ENCODE measurements at regions not wholly inside any gene's neighbourhood (a gene's known extent, or its start where the extent isn't known, plus 50 kb on each side); places are given as distances from the start of the nearest gene placed in this dataset.

- no peak for FAIRE-seq
- POLR2A ChIA-PET (ENCODE audit: partially characterized antibody): no interaction called here
- 92% methylated on average over 2 of the region's 2 CpGs; no CpG with 5 or more reads in 1 of the 2 experiments for WGBS, 2 experiments (ENCODE audit: extremely low coverage in 1 of 2, insufficient coverage in 1 of 2, insufficient read length in 1 of 2, insufficient replicate concordance in 2 of 2, low coverage in 1 of 2, low lambda C conversion rate in 2 of 2, missing lambda C conversion rate in 1 of 2)
- TF ChIP-seq TBP (IDR thresholded peaks at IDR 0.05; ENCODE audit: low read depth, low read length): no peak
- TF ChIP-seq RNF2 (IDR thresholded peaks at IDR 0.05; ENCODE audit: borderline replicate concordance, low read depth, low read length, missing control alignments, poor library complexity, severe bottlenecking): no peak
- no peak for TF ChIP-seq GABPA (IDR thresholded peaks at IDR 0.05; ENCODE audit: borderline replicate concordance, insufficient read depth, low read length)
- no peak for TF ChIP-seq CBX8 (IDR thresholded peaks at IDR 0.05; ENCODE audit: borderline replicate concordance, low read depth, low read length)
- no peak for TF ChIP-seq KDM1A (IDR thresholded peaks at IDR 0.05; ENCODE audit: borderline replicate concordance, low read length)
- no peak for TF ChIP-seq RXRA (IDR thresholded peaks at IDR 0.05; ENCODE audit: insufficient read depth, low read depth, low read length)
- TF ChIP-seq HDAC2 (IDR thresholded peaks at IDR 0.05; ENCODE audit: borderline replicate concordance in 1 of 2, low read depth in 2 of 2, low read length in 2 of 2): no peak
- TF ChIP-seq EP300 (IDR thresholded peaks at IDR 0.05; ENCODE audit: borderline replicate concordance in 1 of 2, low read depth in 2 of 2, low read length in 2 of 2): no peak
- no peak for TF ChIP-seq CTBP2 (IDR thresholded peaks at IDR 0.05; ENCODE audit: borderline replicate concordance, insufficient read depth, insufficient read length, low read length)
- no peak for TF ChIP-seq CTCF (IDR thresholded peaks at IDR 0.05; ENCODE audit: control extremely low read depth in 1 of 3, insufficient read depth in 1 of 3, low read depth in 1 of 3, low read length in 3 of 3)
These were observed 169.5 kb downstream of the TTC8 start for GRCh38 chr14:88993946-88994345.

More at GRCh38 chr14:88993946-88994345, 169.5 kb downstream of the TTC8 start:
- no peak overlapping the region for H4K91ac ChIP-seq (replicated peaks; ENCODE audit: insufficient read length, low read length)
- H3K4me1 ChIP-seq (replicated peaks in 1 of 4; ENCODE audit: control insufficient read depth in 3 of 4, insufficient read depth in 4 of 4, low read length in 3 of 4): no peaks in the 10 kb centered on the region
- H3K79me1 ChIP-seq (ENCODE audit: low read depth, low read length): no peaks in the 10 kb centered on the region
- no peak overlapping the region for H2BK15ac ChIP-seq (ENCODE audit: low read length)
- no peaks in the 10 kb centered on the region for H3K36me3 ChIP-seq (ENCODE audit: control insufficient read depth in 2 of 4, insufficient read depth in 4 of 4, low read length in 3 of 4)
- no peak overlapping the region for H3K18ac ChIP-seq (ENCODE audit: extremely low read depth, low read length)
- no peak overlapping the region for H3K23ac ChIP-seq (ENCODE audit: insufficient read length)
- no peaks in the 10 kb centered on the region for H3K79me2 ChIP-seq (ENCODE audit: control insufficient read depth in 1 of 2, insufficient read depth in 2 of 2, low read length in 2 of 2)
- H3K56ac ChIP-seq (replicated peaks; ENCODE audit: insufficient read length, low read depth, low read length): no peak overlapping the region
- no peak for DNase-seq (ENCODE audit: low read depth in 1 of 2, low spot score in 2 of 2)
- H2BK20ac ChIP-seq (ENCODE audit: low read length): no peak overlapping the region
- CTCF ChIA-PET (ENCODE audit: partially characterized antibody): interaction anchor here (1.4 kb wide), 1 partner anchor 327 kb away, joined by 3 read pairs; no protein-coding TSS in a partner anchor
- no peaks in the 10 kb centered on the region for H3K9me3 ChIP-seq (ENCODE audit: insufficient read depth in 2 of 2, low read depth in 1 of 2, low read length in 1 of 2)
- H3K9ac ChIP-seq (replicated peaks in 1 of 4; ENCODE audit: extremely low read depth in 1 of 4, low read depth in 3 of 4, low read length in 3 of 4): no peak overlapping the region
- H3K23me2 ChIP-seq (ENCODE audit: low read depth, low read length): no peaks in the 10 kb centered on the region
- H4K20me1 ChIP-seq (replicated peaks in 1 of 2; ENCODE audit: control insufficient read depth in 1 of 2, insufficient read depth in 2 of 2, low read length in 2 of 2): no peaks in the 10 kb centered on the region
- H2AK5ac ChIP-seq (ENCODE audit: low read depth, low read length): no peak overlapping the region
- no peak overlapping the region for H3K4me2 ChIP-seq (ENCODE audit: insufficient read depth in 1 of 2, low read depth in 2 of 2, low read length in 2 of 2)
- no peak overlapping the region for H2BK5ac ChIP-seq (ENCODE audit: low read depth, low read length)
- H3K27ac ChIP-seq (ENCODE audit: low read depth, low read length): no peak overlapping the region
- no peak overlapping the region for H3K14ac ChIP-seq (ENCODE audit: insufficient read length)
- H3K4me3 ChIP-seq (ENCODE audit: extremely low read depth in 1 of 4, insufficient read depth in 2 of 4, low read depth in 3 of 4, low read length in 4 of 4): no peak overlapping the region
- H4K5ac ChIP-seq (ENCODE audit: insufficient read length, low read depth, low read length): no peak overlapping the region
- H2AFZ ChIP-seq (ENCODE audit: low read length): no peak overlapping the region
- H3K4ac ChIP-seq (replicated peaks; ENCODE audit: insufficient read length, low read depth, low read length): no peak overlapping the region
- H4K8ac ChIP-seq (ENCODE audit: extremely low read depth, insufficient read depth, low read length): no peak overlapping the region
- H3K27me3 ChIP-seq (replicated peaks in 1 of 4; ENCODE audit: control insufficient read depth in 3 of 4, extremely low read depth in 1 of 4, insufficient read depth in 3 of 4, low read length in 3 of 4): no peaks in the 10 kb centered on the region
- no peak overlapping the region for H2BK120ac ChIP-seq (replicated peaks; ENCODE audit: low read depth, low read length)
- no peak overlapping the region for H2BK12ac ChIP-seq (ENCODE audit: low read depth, low read length)

All from H1 (cell line).